ENCODE measurements at regions not wholly inside any gene's neighbourhood (a gene's known extent, or its start where the extent isn't known, plus 50 kb on each side); places are given as distances from the start of the nearest gene placed in this dataset.
A peak's percentile ranks its signal among the peaks of the same experiment; 100 is the strongest.

DNA sequence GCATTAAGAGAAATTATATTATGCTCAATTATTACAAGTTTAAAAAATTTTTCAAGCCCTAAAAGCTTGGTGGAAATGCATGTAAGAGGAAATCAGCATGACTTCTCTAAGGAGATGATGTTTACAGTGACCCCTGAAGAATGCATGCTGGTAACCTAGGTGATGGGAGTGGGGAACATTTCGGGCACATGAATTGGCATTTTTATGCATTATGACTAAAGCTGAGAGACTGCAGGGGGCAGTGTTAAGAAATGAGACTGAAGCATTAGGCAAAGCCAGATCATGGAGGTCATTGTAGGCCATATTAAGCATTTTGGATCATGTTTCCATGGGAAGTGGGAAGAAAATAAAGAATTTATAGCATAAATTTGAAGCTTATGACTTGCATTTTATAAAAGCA is 421.3 kb downstream of the FAT4 start:
- Histone ChIP-seq H3K4me3 (no peak overlapping the region), H3K36me3 (replicated peaks in 1 of 2) (no peaks in the 10 kb centered on the region), H3K4me1 (replicated peaks in 1 of 2) (peaks cover 4% of the 10 kb centered on the region in 2 donors), H3K9me3 (replicated peaks in 1 of 3) (no peaks in the 10 kb centered on the region), H3K27ac (no peak overlapping the region), H3K27me3 (no peaks in the 10 kb centered on the region)
- WGBS, 4 donors, result 82 to 92% (median 87%) methylated on average over 1 of the region's 1 CpG
- TF ChIP-seq, protein P1, sequence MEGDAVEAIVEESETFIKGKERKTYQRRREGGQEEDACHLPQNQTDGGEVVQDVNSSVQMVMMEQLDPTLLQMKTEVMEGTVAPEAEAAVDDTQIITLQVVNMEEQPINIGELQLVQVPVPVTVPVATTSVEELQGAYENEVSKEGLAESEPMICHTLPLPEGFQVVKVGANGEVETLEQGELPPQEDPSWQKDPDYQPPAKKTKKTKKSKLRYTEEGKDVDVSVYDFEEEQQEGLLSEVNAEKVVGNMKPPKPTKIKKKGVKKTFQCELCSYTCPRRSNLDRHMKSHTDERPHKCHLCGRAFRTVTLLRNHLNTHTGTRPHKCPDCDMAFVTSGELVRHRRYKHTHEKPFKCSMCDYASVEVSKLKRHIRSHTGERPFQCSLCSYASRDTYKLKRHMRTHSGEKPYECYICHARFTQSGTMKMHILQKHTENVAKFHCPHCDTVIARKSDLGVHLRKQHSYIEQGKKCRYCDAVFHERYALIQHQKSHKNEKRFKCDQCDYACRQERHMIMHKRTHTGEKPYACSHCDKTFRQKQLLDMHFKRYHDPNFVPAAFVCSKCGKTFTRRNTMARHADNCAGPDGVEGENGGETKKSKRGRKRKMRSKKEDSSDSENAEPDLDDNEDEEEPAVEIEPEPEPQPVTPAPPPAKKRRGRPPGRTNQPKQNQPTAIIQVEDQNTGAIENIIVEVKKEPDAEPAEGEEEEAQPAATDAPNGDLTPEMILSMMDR (IDR thresholded peaks at IDR 0.05), result no peak
- TF ChIP-seq POLR2A (IDR thresholded peaks at IDR 0.05), result no peak
- DNase-seq, result no peak
- intact Hi-C loops (cut with DNase I), result no loop called here

DNA sequence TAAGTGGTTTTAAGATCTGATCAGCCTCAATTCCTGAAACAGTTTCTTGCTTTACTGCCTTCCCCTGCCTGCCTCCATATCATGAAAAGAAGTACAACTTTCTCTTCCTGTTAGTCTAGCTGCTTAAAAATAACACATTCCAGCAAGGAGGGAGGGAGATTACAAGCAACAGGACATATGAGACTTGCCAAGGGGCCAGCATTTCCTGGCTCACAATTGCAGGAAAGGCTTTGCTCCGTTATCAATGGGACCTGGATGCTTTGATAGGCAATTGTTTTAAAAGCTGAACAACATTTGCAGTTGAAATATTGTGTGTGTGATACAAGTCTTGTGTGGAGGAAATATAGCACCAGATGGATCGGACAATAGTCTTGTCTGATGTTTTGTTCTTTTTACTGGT is 425.0 kb downstream of the FAT4 start:
- no peaks in the 10 kb centered on the region for H3K9me3 ChIP-seq (replicated peaks in 1 of 3)
- H3K4me3 ChIP-seq, result no peak overlapping the region
- no peak overlapping the region for H3K27ac ChIP-seq
- intact Hi-C loops (cut with DNase I), result loop anchor here (10.0 kb wide), 1 partner anchor 425 kb away; the partner anchor contains the start of gene FAT4 (in 2 of the 2)
- H3K36me3 ChIP-seq (replicated peaks in 1 of 2), result no peaks in the 10 kb centered on the region
- H3K27me3 ChIP-seq, result no peaks in the 10 kb centered on the region
- WGBS, 4 donors, result 44 to 53% (median 48%) methylated on average over 2 of the region's 2 CpGs
- TF ChIP-seq, protein P1 (IDR thresholded peaks at IDR 0.05), result no peak
- TF ChIP-seq POLR2A (IDR thresholded peaks at IDR 0.05), result no peak
- peaks cover 2 to 3% of the 10 kb centered on the region in 2 donors for H3K4me1 ChIP-seq (replicated peaks in 1 of 2)
- DNase-seq, result peak in 3 of 7 donors; percentile 22 to 67 (median 34)

DNA sequence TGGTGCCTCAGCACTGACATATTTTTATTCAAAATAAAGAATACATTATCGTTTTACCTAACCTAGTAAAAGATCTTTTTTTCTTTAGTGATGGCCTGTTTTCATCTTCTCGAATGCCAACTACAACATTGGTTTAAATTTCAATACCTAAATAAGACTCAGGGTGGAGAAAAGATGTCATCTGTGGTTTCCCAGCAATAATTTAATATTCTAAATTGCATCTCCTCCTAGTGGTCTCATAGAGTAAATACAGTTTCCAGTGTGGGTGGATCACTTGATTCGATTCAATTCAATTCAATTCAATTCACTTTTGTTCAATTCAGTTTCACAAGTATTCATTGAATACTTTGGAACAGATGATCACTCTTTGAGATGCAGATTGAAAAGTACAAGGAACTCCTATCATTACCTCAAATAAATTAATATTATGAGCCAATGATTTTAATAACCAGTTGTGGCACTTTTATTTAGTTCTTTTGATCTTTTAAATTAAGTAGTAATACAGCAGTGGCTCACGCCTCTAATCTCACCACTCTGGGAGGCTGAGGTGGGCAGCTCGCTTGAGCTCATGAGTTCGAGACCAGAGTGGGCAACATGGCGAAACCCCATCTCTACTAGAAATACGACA is 427.2 kb downstream of the FAT4 start:
- Histone ChIP-seq H3K9me3 (replicated peaks in 1 of 3) (no peaks in the 10 kb centered on the region), H3K4me1 (replicated peaks in 1 of 2) (no peaks in the 10 kb centered on the region), H3K4me3 (no peak overlapping the region), H3K27me3 (no peaks in the 10 kb centered on the region), H3K27ac (no peak overlapping the region), H3K36me3 (replicated peaks in 1 of 2) (no peaks in the 10 kb centered on the region)
- intact Hi-C loops (cut with DNase I), result loop anchor here (10.0 kb wide), 1 partner anchor 427 kb away; the partner anchor contains the start of gene FAT4 (in 2 of the 2)
- DNase-seq, result no peak
- WGBS, 4 donors, result 74 to 78% (median 76%) methylated on average over 8 of the region's 8 CpGs
- TF ChIP-seq, protein P1 (IDR thresholded peaks at IDR 0.05), result peak; percentile 21 to 58 (median 44)
- no peak for TF ChIP-seq POLR2A (IDR thresholded peaks at IDR 0.05)

DNA sequence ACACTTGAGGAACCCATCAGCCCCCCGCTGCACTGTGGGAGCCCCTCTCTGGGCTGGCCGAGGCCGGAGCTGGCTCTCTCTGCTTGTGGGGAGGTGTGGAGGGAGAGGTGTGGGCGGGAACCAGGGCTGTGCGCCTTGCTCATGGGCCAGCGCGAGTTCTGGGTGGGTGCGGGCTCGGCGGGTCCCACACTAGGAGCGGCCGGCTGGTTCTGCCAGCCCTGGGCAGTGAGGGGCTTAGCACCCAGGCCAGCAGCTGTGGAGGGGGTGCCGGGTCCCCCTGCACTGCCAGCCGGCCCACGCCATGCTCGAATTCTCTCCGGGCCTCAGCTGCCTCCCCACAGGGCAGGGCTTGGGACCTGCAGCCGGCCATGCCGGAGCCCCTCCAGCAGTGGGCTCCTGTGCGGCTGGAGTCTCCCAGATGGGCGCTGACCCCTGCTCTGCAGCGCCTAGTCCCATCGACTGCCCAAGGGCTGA is 430.2 kb downstream of the FAT4 start:
- TF ChIP-seq, protein P1 (IDR thresholded peaks at IDR 0.05), result no peak
- TF ChIP-seq POLR2A (IDR thresholded peaks at IDR 0.05), result no peak
- H3K27me3 ChIP-seq, result no peaks in the 10 kb centered on the region
- no peaks in the 10 kb centered on the region for H3K9me3 ChIP-seq (replicated peaks in 1 of 3)
- no peaks in the 10 kb centered on the region for H3K36me3 ChIP-seq (replicated peaks in 1 of 2)
- no peak for DNase-seq
- no peak overlapping the region for H3K27ac ChIP-seq
- intact Hi-C loops (cut with DNase I), result loop anchor here (10.0 kb wide), 1 partner anchor 430 kb away; the partner anchor contains the start of gene FAT4 (in 2 of the 2)
- 92 to 95% (median 95%) methylated on average over 17 to 23 of the region's 23 CpGs; no CpG with 5 or more reads in 1 of the 4 donors for WGBS, 4 donors
- no peaks in the 10 kb centered on the region for H3K4me1 ChIP-seq (replicated peaks in 1 of 2)
- no peak overlapping the region for H3K4me3 ChIP-seq
